GM12878 (cell line): ENCODE measurements at regions not wholly inside any gene's neighbourhood (a gene's known extent, or its start where the extent isn't known, plus 50 kb on each side); places are given as distances from the start of the nearest gene placed in this dataset.

Experiments used
- ATAC-seq: fragments of 200-7000 bp; cut with Tn5 transposase; 3 replicates; pipeline ENCODE4 v1.9.1; 2020; ENCODE audit warnings: mild to moderate bottlenecking, moderate library complexity
- BruUV-seq: library from RNA; stranded (reverse); fragments of 400-500 nt; replicated peaks from 2 replicates; lab custom pipeline; 2021; lab: Mats Ljungman, UMichigan
- CTCF ChIA-PET: fragments of 300-600 bp; sonication (Branson Sonifier 250); formaldehyde crosslinking; extraction: SDS; loops from one replicate; lab custom pipeline; 2021; ENCODE audit warnings: inconsistent platforms; lab: Yijun Ruan, JAX
- POLR2A ChIA-PET: fragments of 350-600 bp; formaldehyde crosslinking; extraction: SDS; loops from one replicate; lab custom pipeline; 2021; ENCODE audit warnings: inconsistent platforms; lab: Charles Lee
- RAD21 ChIA-PET: fragments of 300-600 bp; sonication (Branson Sonifier 250); formaldehyde crosslinking; loops from one replicate; lab custom pipeline; 2023; ENCODE audit warnings: antibody characterized with exemption; ENCODE audit not compliant: unreplicated experiment; lab: Charles Lee
- SMC1A ChIA-PET: fragments of 300-600 bp; sonication (Branson Sonifier 250); formaldehyde crosslinking; loops from one replicate; lab custom pipeline; 2023; ENCODE audit not compliant: unreplicated experiment, uncharacterized antibody; lab: Charles Lee
- DNase-seq: peaks from one replicate; pipeline ENCODE4 v3.0.0-alpha.2; 2011; ENCODE audit warnings: low read depth, low spot score
- FAIRE-seq: peaks from 3 replicates; lab custom pipeline; 2011; peaks lifted over from hg19 to GRCh38; lab: Jason Lieb, UNC
- H2AFZ ChIP-seq: 2 replicates; pipeline ENCODE4 v1.6.0; 2011; ENCODE audit warnings: low read depth, low read length, control low read depth; ENCODE audit not compliant: control insufficient read depth
- H3K27ac ChIP-seq: 2 replicates; pipeline ENCODE4 v1.5.1; 2011; ENCODE audit warnings: control low read depth; ENCODE audit not compliant: control insufficient read depth, insufficient read depth
- H3K27me3 ChIP-seq, 2 experiments: replicated peaks in 1 of 2; 2 replicates each; pipeline versions ENCODE4 v1.6.0 to v1.6.1; 2011; ENCODE audit warnings: low read length in 1 of 2; ENCODE audit not compliant: control insufficient read depth in 2 of 2, insufficient read depth in 2 of 2
- H3K36me3 ChIP-seq, 2 experiments: 2 replicates each; pipeline ENCODE4 v1.5.1; 2011; ENCODE audit warnings: low read length in 1 of 2; ENCODE audit not compliant: control insufficient read depth in 2 of 2, insufficient read depth in 2 of 2
- H3K4me1 ChIP-seq: 2 replicates; pipeline ENCODE4 v1.6.1; 2011; ENCODE audit warnings: mild to moderate bottlenecking, low read length, moderate library complexity, mixed read lengths; ENCODE audit not compliant: control insufficient read depth, insufficient read depth
- H3K4me2 ChIP-seq: 2 replicates; pipeline ENCODE4 v1.6.0; 2011; ENCODE audit warnings: control low read depth; ENCODE audit not compliant: control insufficient read depth, insufficient read depth
- H3K4me3 ChIP-seq: fragments of 200-600 bp; sonication (generic); 2 replicates; pipeline ENCODE4 v1.5.1; 2016
- H3K79me2 ChIP-seq: 2 replicates; pipeline ENCODE4 v1.6.0; 2011; ENCODE audit warnings: low read length; ENCODE audit not compliant: control insufficient read depth, insufficient read depth
- H3K9ac ChIP-seq: 2 replicates; pipeline ENCODE4 v1.8.0; 2011; ENCODE audit warnings: low read length, control low read depth, mixed read lengths; ENCODE audit not compliant: control insufficient read depth, insufficient read depth
- H3K9me3 ChIP-seq: replicated peaks from 3 replicates; pipeline ENCODE4 v1.5.1; 2011; ENCODE audit warnings: mild to moderate bottlenecking, low read length; ENCODE audit not compliant: control insufficient read depth, insufficient read depth
- H4K20me1 ChIP-seq: 2 replicates; pipeline ENCODE4 v1.6.0; 2011; ENCODE audit not compliant: control insufficient read depth, insufficient read depth
- ATF7 ChIP-seq: fragments of 450-650 bp; IDR thresholded peaks from 2 replicates; pipeline ENCODE4 v1.6.1; 2016; ENCODE audit warnings: low read depth, mild to moderate bottlenecking
- BACH1 ChIP-seq: fragments of 450-650 bp; IDR thresholded peaks from 2 replicates; pipeline ENCODE4 v1.6.1; 2017; ENCODE audit warnings: mild to moderate bottlenecking, borderline replicate concordance
- BRCA1 ChIP-seq: IDR thresholded peaks from 2 replicates; pipeline ENCODE4 v1.6.1; 2011; ENCODE audit warnings: low read depth, low read length, improper control_type of control experiment
- CHD4 ChIP-seq: fragments of 200-600 bp; sonication (generic); IDR thresholded peaks from 2 replicates; pipeline ENCODE4 v1.6.1; 2016; ENCODE audit warnings: mild to moderate bottlenecking
- EGR1 ChIP-seq, 2 experiments: IDR thresholded peaks; 1 replicate in 1 of 2; 2 replicates in 1 of 2; pipeline ENCODE4 v1.6.1; 2011 to 2012; ENCODE audit warnings: low read depth in 2 of 2, low read length in 2 of 2, borderline replicate concordance in 1 of 2, mild to moderate bottlenecking in 1 of 2, moderate library complexity in 1 of 2
- FOS ChIP-seq: IDR thresholded peaks from 3 replicates; pipeline ENCODE4 v1.6.1; 2011; ENCODE audit warnings: borderline replicate concordance; ENCODE audit not compliant: insufficient read length; ENCODE audit errors: extremely low read depth
- FOXM1 ChIP-seq: IDR thresholded peaks from 2 replicates; pipeline ENCODE4 v1.6.1; 2012; ENCODE audit warnings: low read depth, mild to moderate bottlenecking, inconsistent platforms, low read length, moderate library complexity
- HDGF ChIP-seq: fragments of 450-650 bp; IDR thresholded peaks from 2 replicates; pipeline ENCODE4 v1.6.1; 2016; ENCODE audit warnings: antibody characterized with exemption
- POLR2A ChIP-seq: IDR thresholded peaks from 2 replicates; pipeline ENCODE4 v1.6.1; 2011; ENCODE audit warnings: low read depth, mild to moderate bottlenecking, low read length
- RAD51 ChIP-seq: fragments of 450-650 bp; IDR thresholded peaks from 2 replicates; pipeline ENCODE4 v1.6.1; 2016; ENCODE audit warnings: moderate library complexity, mild to moderate bottlenecking, inconsistent platforms
- RCOR1 ChIP-seq: conservative IDR thresholded peaks from 2 replicates; pipeline ENCODE4 v1.6.1; 2012; ENCODE audit warnings: low read depth, low read length, improper control_type of control experiment
- REST ChIP-seq: IDR thresholded peaks from 2 replicates; pipeline ENCODE4 v1.6.1; 2012; ENCODE audit warnings: mild to moderate bottlenecking, low read depth, low read length
- SIN3A ChIP-seq: IDR thresholded peaks from 2 replicates; pipeline ENCODE4 v1.6.1; 2012; ENCODE audit warnings: low read depth, low read length, improper control_type of control experiment
- TCF12 ChIP-seq: IDR thresholded peaks from 2 replicates; pipeline ENCODE4 v1.6.1; 2011; ENCODE audit warnings: low read depth, mild to moderate bottlenecking, low read length
- TCF7 ChIP-seq: IDR thresholded peaks from 2 replicates; pipeline ENCODE4 v1.6.1; 2014; ENCODE audit warnings: antibody characterized with exemption, borderline replicate concordance
- WGBS: methylation state at CpG from one replicate; pipeline ENCODE4 v1.1.6; 2016; ENCODE audit warnings: low lambda C conversion rate; ENCODE audit not compliant: insufficient replicate concordance, insufficient coverage; ENCODE audit errors: missing lambda C conversion rate; 5-methylcytosine and 5-hydroxymethylcytosine counted together
- in situ Hi-C: fragments of 300-500 bp; cut with MboI; formaldehyde crosslinking; loops from 9 replicates; pipeline ENCODE4 v1.14.3; 2018; ENCODE audit warnings: mixed read lengths
- intact Hi-C: fragments of 100-400 bp; cut with micrococcal nuclease; formaldehyde crosslinking; loops from one replicate; pipeline ENCODE4 v1.14.2; 2022; ENCODE audit not compliant: unreplicated experiment
- TF ChIP-seq, protein P1 (sequence below): IDR thresholded peaks from 2 replicates; pipeline ENCODE4 v1.6.1; 2012; ENCODE audit warnings: low read depth, low read length, improper control_type of control experiment

DNA sequence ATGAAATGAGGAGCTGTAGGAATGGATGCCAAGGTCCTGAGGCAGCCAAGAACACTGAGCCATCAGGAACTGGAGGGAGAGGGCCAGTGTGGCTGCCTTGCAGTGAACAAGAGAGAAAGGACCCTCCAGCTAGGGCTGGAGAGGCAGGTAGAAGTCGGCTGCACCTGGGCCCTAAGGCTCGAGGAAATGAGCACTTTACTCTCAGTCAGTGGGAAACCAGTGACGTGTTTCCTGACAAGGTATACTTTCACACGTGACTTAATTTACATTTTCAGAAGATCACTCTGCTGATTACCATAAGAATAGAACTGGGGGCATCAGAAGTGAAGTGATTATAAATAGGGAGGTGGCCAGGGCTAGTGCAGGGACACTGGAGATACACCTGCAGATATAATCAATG is 115.2 kb downstream of the C17orf67 start:
- no peak overlapping the region for H3K4me2 ChIP-seq
- peaks cover under 1 to 1% of the 10 kb centered on the region in 2 experiments; a peak in 2 of 4 replicates for H3K27me3 ChIP-seq
- no peaks in the 10 kb centered on the region for H3K4me1 ChIP-seq
- SMC1A ChIA-PET = interaction anchor here (1.2 to 1.3 kb wide), 2 partner anchors 126 to 219 kb away, joined by 3 read pairs; no protein-coding TSS in a partner anchor
- H3K79me2 ChIP-seq = no peaks in the 10 kb centered on the region
- intact Hi-C loops = loop anchor here (10.0 kb wide), 1 partner anchor 226 kb away; no protein-coding TSS in a partner anchor
- WGBS = 2% methylated on average over 4 of the region's 4 CpGs
- no peak overlapping the region for H3K9ac ChIP-seq
- FAIRE-seq = no peak
- DNase-seq = no peak
- in situ Hi-C loops = no loop called here
- H3K4me3 ChIP-seq = no peak overlapping the region
- H4K20me1 ChIP-seq = no peaks in the 10 kb centered on the region
- TF ChIP-seq TCF12 = no peak
- no peak for TF ChIP-seq EGR1 (IDR thresholded peaks at IDR 0.05; ENCODE audit: borderline replicate concordance in 1 of 2, low read depth in 2 of 2, low read length in 2 of 2)
- TF ChIP-seq POLR2A = no peak
- TF ChIP-seq BACH1 = no peak
- TF ChIP-seq BRCA1 = no peak
- TF ChIP-seq CHD4 = no peak
- TF ChIP-seq RAD51 = no peak
- TF ChIP-seq, all 136 proteins: peak for 0
- BruUV-seq = no TSS peak
- ATAC-seq = no peak
- ChIA-PET CTCF (interaction anchor here (3.6 to 3.7 kb wide), 2 partner anchors 62 to 126 kb away, joined by 38 to 57 read pairs; partner anchors contain the start of gene NOG), RAD21 (interaction anchor here (1.0 kb wide), 1 partner anchor 219 kb away, joined by 5 read pairs; no protein-coding TSS in a partner anchor), POLR2A (no interaction called here)
- H2AFZ ChIP-seq = no peak overlapping the region
- no peaks in the 10 kb centered on the region; the same call in 2 of the 3 replicates for H3K9me3 ChIP-seq
- H3K36me3 ChIP-seq = no peaks in the 10 kb centered on the region
- no peak overlapping the region for H3K27ac ChIP-seq

DNA sequence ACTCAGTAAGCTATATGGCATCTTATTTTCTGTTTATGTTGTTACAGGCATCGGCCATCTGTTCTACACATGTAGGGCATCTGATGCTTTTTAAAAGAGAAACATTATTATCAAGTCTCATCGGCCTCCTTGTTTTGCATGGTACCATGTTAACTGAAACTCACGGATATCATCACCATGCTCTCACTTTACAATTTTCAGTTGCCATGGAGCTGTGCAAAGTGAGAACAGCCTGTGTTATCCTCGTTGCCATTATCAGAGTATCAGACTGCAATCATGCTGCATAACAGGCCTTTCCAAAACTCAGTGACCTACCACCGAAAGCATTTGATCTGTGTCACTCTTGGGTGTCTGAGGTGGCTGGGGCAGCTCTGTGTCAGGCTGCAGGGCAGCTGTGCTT is 110.3 kb downstream of the C17orf67 start:
- 8% methylated on average over 5 of the region's 5 CpGs for WGBS
- Histone ChIP-seq H3K9me3 (no peaks in the 10 kb centered on the region; the same call in 2 of the 3 replicates), H3K27me3 (peaks cover 3 to 4% of the 10 kb centered on the region in 2 experiments; a peak in 2 of 4 replicates), H3K4me2 (no peak overlapping the region), H3K36me3 (no peaks in the 10 kb centered on the region), H3K4me1 (no peaks in the 10 kb centered on the region), H3K9ac (no peak overlapping the region), H3K4me3 (no peak overlapping the region), H3K79me2 (no peaks in the 10 kb centered on the region), H2AFZ (no peak overlapping the region), H3K27ac (no peak overlapping the region), H4K20me1 (no peaks in the 10 kb centered on the region)
- RAD21 ChIA-PET = no interaction called here
- POLR2A ChIA-PET = no interaction called here
- BruUV-seq = no TSS peak
- ATAC-seq (no peak), DNase-seq (no peak), FAIRE-seq (no peak)
- SMC1A ChIA-PET = no interaction called here
- intact Hi-C loops = no loop called here
- CTCF ChIA-PET = interaction anchor here (1.4 kb wide), 1 partner anchor 130 kb away, joined by 5 read pairs; the partner anchor contains the start of gene NOG
- in situ Hi-C loops = no loop called here
- TF ChIP-seq RCOR1 (no peak), TCF7 (no peak), FOXM1 (no peak), SIN3A (no peak), FOS (no peak), ATF7 (no peak), REST (no peak), HDGF (no peak)
- TF ChIP-seq, protein P1, sequence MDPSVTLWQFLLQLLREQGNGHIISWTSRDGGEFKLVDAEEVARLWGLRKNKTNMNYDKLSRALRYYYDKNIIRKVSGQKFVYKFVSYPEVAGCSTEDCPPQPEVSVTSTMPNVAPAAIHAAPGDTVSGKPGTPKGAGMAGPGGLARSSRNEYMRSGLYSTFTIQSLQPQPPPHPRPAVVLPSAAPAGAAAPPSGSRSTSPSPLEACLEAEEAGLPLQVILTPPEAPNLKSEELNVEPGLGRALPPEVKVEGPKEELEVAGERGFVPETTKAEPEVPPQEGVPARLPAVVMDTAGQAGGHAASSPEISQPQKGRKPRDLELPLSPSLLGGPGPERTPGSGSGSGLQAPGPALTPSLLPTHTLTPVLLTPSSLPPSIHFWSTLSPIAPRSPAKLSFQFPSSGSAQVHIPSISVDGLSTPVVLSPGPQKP = no peak
